ENCODE measurements at regions not wholly inside any gene's neighbourhood (a gene's known extent, or its start where the extent isn't known, plus 50 kb on each side); places are given as distances from the start of the nearest gene placed in this dataset.

DNA sequence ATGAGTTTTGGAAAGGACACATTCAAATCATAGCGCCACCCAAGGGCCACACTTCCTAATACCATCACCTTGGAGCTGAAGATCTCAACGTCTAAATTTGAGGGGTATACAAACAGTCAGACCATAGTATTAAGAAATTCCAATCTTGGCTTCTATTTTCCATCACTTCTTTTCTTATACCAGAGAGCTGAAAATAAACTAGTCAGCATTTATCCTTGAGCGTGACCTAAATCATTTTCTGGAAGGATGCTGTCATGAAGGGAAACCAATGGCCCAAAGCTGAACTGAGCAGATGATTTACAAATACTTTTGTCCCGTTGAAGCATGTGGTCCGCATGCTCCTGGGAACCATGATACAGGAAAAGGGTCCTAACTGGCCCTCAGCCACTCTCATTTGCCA, 921.9 kb downstream of the CCSER2 start:
- no peak for DNase-seq

DNA sequence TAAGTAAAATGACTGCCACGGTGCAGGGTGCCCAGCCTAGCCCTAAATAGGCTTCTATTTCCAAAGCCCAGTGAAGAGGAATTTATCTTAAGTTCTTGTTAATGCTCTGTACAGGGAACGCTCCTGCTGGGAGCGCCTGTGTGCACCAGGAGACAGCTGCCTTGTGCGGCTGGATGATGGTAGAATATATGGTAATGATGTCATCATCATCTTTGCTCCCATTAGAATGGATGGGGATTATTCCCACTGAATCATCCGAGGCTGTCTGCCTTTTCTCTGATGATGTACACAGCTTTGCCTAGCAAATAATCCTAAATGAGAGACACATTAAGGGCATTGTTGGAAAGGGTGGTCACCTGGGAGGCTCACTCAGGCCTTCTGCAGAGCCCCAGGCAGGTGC, 928.1 kb downstream of the CCSER2 start:
- no peak for DNase-seq

DNA sequence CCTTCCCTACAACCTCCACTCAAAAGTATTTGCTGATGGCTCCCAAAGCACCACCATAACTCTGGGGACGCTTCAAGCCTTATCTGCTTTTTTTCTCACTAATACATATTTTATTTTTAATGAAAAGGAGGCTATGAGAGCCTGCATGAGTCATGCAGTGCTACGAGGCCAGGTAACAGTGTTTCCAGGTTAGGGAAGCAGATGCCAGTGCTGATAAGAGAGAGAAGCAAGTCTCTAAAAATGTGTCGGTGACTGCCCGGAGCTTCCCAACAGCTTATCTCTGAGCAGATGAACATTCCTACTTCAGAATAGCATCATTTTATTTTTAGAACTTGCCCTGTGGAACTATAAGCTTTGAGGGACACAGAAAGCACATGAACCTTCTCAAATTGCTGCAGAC, 931.5 kb downstream of the CCSER2 start:
- no peak for DNase-seq

DNA sequence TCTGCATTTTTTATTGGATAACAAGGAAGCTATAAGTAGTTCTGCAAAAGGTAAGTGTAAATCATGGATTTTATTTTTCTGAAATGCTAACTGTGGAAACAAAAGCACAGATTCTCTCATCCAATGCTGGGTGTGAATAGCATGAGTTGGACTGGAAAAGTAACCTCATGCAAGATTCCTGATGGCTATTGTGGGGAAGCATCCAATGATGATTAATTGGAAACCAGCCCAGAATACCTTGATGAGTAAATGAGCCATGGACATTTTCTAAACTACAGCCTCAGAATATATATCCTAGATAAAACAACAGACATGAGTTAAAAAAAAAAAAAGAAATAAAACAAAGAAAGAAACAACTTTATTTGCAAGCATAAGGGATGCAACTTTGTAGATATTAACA, 934.6 kb downstream of the CCSER2 start:
- no peak for DNase-seq

DNA sequence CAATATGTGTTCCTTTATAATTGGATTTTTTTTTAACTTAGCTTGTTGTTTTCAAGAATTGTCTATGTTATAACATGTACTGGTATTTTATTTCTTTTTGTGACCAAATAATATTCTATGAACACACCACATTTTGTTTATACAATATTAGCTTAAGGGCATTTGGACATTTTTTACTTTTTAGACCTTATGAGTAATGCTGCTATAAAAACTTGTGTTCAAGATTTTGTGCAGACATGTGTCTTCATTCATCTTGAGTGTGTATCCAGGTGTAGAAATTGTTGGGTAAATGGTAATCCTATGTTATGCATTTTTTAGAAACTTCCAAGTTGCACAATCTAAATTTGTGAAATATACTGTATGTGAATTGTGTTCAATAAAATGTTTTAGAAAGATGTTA, 936.7 kb downstream of the CCSER2 start:
- DNase-seq: no peak

DNA sequence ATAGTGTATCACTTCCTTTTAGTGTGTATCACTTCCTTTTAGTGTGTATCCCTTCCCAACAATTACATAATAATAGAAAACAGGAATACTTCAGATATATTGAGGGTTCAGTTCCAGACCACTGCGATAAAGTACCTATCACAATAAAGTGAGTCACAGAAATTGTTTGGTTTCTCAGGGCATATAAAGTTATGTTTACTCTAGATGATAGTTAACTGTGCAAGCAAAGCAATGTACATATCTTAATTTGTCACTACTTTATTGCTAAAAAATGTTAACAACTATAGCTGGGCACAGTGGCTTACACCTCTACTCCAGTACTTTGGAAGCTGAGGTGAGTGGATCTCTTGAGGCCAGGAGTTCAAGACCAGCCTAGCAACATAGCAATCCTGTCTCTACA, 938.4 kb downstream of the CCSER2 start:
- no peak for DNase-seq

DNA sequence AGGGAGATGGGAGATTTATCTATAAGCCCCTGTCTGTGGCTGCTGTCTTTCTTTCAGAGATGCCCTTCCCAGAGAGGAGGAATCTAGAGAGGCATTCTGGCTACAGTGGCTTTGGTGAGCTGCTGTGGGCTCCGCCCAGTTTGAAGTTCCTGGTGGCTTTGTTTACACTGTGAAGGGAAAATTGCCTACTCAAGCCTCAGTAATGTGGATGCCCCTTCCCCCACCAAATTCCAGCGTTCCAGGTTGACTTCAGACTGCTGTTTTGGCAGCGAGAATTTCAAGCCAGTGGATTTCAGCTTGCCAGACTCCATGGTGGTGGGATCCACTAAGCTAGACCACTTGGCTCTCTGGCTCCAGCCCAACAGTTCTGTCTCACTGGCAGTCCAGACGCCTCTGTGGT, 951.6 kb downstream of the CCSER2 start:
- DNase-seq: no peak

DNA sequence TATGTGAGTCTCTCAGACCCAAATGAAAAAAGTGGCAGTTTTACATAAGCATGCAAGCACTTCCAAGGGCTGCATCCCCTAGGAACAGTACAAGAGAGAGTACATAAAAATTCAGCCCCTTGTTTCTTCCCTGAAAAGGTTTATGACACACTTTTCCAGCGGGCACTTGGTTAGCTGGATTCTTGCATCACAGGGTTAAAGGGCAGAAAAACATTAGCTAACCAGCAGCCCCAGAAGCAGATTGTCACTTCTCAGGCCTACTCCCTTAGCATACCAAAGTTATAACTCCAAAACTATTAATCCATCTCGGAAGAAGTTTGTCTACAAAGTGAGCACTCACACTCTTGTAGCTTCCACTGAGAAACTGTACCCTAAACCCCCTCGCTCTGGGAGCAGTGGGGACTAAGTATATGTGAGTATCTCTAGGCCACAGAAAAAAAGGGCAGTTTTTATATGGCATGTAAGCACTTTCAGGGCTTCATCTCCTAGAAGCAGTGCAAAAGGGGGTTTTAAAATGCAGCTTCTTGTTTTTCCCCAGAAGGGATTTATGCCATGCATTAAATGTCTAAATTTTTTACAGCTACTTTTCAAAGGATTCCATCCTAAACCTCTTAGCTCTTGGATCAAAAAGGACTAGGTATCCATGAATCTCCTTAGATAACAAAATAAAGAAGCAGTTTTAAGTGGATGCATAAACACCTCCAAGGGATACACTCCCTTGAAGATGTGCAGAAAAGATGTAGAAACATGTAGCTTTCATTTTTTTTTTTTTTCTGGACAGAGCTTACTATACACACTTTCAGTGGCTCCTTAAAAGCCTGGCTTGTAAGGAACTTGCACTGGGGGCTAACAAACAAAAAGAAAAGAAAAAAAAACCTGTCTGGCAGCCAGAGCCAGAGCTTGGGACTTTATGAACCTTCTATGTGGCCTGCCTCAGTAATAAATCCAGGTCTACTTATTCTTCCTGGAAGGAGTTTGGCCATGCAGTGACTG, 956.7 kb downstream of the CCSER2 start:
- DNase-seq: no peak

DNA sequence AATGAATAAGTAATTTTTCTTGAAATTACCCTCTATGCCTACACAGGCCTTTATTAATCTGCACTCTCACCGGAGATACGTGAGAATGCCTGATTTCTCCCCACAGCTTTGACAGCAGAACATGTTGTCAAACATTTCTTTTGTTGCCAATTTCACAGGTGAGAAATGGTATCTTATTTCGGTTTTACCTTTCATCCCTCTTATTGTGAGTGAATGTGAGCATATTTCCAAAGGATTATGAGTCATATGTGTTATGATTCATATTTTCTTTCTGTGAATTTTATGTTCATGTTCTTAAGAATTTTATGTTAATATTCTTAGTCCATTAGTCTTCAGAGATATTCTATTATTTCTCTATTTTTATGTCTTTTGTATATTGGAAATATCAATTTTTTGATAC, 965.1 kb downstream of the CCSER2 start:
- no peak for DNase-seq

DNA sequence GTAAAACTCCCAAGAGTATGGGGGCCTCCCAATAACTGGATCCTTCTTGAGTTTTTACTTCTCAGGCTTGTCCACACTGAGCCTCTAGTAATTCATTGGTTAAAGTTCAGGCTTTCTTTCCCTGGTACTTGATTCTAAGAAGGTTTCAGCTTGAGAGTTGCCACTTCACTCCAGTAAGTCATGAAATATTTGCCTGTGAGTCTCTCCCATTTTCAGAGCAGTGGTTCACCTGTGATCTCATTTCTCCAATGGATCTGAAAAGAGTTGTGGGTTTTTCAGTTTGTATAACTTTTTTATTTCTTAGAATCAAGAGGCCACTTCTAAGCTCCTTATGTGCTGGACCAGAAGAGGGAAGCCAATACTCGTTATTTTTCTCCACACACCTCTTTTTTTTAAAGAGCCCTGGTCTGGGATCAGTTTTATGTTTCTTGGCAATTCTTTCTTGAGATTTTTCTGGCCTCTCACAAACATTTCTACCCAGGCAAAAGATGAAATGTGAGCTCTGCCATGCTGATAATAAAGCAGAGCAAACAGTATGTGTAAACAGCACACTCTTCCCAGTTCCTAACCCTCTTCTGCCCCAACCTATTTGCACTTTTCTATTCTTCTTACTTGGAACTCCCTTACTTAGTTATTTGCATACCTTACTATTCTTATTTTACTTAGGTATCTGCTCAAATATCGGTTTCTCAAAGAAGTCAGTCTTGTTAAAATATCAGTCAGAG, 983.4 kb downstream of the CCSER2 start:
- no peak for DNase-seq

DNA sequence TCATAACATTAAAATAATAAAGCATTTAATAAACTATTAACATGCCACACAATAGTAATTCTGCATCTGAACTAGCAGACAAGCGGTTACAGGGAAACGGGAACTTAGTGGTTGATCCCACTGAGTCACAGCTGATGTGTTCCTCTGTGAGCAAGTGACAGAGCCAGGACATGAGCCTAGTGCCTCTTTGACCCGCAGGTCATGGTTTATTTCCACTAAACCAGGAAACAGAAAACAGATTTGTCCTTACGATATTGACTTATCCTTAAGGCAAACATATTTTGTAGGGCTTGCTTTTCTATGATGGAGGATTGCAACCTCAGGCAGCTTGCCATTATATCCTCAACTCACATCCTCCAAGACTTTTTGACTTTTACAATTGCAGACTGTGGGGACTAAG, 987.3 kb downstream of the CCSER2 start:
- DNase-seq: no peak

DNA sequence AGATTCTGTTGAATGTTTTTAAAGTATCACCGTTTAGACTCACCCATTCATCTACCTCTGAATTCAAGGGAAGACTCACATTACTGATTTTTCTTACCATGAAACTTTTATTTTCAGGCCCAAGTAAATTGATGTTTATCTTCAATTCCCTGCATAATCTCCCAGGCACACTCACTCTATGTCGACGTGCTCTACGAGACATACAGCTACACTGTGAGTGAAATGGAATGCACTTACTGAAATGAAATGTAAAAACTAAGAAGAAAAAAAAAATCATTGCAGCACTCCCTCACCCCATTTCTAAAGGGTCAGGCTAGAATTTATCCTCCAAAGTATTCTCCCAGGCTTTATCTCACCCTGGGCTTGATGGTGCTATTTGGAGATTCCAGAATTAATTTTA, 987.9 kb downstream of the CCSER2 start:
- DNase-seq: no peak

DNA sequence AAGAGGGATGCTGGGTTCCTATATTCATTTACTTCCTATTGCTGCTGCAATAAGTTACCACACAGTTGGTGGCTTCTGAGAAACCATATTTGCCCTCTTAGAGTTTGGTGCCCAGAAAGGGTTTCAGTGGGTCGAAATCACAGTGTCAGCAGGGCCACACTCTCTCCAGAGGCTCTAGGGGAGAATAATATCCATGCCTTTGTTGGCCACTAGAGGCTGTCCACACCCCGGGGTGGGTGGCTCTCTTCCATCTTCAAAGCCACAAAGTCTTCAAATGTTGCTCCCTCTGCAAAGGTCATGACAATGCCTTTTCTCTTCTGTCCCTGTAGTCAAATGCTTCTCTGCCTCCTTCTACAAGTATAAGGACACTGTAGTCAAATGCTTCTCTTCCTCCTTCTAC, 989.4 kb downstream of the CCSER2 start:
- no peak for DNase-seq

DNA sequence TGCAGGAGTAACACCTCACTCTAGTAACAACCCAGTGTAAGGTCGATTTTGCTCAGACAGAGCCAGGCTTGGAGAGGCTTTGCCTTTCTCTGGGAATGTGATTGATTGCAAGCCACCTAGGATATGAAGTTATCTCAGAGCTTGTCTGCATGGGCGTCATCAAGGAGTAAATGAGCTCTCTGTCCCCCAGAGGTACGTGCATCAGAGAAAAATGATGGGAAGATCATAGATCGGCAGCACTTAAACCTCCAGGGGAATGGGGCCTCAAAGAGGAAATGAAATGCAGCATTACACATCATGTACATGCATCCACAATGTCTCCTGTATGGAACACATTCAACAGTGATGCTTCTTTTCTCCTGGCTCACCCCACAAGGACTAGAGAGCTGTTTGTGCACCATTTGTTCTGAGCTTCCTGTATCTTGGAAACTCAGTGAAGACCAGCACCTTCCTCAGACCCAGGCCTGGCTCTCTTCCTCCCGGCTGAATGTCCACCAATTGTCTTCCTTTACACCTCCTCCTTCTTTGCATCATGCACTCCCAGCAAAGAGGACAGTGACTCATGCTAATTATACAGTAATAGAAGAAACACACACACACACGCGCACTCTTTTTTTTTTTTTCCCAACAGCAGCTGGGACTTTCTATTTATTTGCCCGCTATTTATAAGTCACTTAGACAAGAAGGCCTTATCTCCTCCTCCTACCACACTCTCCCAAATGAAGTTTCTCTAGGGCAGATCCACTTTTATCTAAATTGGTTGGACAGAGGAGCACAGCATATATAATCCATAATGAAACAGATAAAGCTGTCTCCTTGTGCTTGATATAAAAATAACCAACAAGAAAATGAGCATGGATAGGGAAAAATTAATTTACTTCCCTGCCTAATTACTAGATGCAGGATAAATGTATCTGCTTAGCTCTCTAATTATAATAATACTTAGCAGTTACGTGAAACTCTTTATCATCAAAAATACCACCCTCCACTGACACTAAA, 990.7 kb downstream of the CCSER2 start:
- DNase-seq: no peak

DNA sequence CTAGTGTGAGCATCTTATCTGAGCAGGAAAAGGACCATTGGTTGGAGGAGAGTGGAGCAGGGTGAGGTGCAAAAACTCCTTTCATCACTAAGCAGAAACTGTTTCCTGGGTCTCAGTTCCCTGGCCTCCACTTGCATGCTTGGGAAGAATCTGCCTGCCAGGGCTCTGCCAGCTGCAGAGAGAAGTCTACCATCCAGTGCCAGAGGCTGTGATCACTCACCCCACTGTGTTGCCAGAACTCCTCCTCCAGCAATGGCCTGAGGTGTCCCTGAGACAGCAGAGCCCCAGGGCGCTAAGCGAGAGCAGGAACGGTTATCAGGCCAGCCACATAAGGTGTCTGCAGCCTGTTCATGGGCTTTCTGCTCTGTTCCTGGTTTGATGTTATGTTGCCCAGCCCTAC, 991.4 kb downstream of the CCSER2 start:
- no peak for DNase-seq

DNA sequence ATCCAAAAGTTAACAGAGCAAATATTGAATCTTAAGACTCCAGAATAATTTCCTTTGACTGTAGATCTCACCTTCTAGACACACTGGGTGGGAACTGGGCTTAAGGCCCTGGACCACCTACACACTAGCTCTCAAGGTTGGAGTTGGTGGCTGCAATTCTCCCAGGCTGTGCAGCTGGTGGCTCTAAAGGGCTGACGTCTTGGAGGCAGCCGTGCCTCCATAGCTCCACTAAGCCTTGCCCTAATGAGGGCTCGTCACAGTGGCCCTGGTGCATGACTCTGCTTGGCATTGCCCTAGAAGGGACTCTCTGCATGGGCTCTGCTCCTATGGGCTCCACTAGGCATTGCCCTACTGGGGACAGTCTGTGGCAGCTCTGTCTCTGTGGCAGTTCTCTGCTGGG, 1005.2 kb downstream of the CCSER2 start:
- DNase-seq: no peak

DNA sequence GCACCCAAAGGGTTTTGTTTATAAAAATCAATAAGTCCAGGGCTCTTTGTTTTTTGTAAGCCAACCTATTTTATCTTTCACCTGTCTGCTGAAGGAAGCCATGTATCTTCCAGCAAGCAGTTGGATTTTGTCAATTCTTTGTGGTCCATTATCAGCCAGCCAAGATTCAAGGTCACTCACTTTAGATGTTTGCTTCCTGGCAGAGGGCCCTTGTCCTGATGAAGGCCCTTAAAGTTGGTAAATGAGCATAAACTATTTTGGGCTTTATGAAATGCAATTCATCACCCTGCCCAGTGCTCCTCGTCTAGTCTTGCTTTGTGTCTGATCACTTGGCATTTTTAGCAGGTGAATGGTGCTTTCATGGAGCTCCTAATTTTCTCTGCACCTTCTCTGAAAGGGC, 1004.2 kb downstream of the GRID1 start:
- no peak for DNase-seq

DNA sequence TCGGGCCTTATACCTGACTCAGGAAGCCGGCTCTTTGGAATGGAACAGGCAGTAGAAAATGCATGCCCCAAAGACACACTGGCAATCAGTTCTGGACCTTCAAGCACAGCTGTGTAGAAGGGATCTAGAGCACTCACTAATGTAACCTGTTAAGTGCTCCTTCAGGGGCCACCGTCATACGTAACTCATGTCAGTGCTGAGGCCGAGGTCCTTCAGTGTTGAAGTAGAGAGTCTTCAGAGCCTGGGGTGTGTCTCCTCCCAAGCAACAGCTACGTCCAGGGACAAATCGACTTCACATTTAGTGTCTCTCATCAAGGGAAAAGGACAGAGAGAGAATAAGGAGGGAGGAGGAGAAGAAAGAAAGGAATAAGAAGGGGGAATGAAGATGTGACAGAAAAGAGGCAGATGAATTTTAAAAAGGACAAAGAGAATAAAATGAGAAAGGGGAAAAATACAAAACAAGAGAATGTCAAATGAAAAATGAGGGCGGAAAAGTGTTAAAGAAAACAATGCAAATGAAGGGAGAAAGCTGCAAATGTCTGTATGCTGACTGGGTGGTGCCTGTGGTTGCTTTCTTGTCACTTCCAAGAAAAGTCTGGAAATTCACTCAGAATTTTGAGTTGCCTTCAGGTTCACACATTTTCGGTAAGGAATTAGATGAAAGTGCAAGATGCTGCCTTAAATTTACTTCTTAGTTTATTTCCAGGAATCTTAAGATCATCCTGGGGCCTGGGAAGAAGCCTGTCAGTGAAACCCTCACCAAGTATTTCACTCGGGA, 989.4 kb downstream of the GRID1 start:
- no peak for DNase-seq

DNA sequence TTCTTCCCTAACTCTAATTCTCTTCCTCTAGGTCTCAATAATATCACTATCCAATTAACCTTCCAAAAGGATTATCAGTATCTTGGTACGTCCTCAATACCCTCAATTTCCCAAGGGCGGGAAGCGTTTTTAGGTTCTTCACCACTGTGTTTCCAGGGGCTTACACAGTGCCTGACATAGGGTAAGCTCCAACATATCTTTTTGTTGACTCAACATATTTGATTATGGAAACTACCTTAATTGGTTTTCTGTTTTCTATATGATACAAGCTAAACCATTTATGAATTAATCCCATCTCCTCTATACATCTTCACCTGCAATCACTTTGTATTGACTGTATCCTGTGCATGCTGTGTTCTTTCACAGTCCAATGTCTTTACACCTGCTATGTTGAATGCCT, 987.3 kb downstream of the GRID1 start:
- no peak for DNase-seq

DNA sequence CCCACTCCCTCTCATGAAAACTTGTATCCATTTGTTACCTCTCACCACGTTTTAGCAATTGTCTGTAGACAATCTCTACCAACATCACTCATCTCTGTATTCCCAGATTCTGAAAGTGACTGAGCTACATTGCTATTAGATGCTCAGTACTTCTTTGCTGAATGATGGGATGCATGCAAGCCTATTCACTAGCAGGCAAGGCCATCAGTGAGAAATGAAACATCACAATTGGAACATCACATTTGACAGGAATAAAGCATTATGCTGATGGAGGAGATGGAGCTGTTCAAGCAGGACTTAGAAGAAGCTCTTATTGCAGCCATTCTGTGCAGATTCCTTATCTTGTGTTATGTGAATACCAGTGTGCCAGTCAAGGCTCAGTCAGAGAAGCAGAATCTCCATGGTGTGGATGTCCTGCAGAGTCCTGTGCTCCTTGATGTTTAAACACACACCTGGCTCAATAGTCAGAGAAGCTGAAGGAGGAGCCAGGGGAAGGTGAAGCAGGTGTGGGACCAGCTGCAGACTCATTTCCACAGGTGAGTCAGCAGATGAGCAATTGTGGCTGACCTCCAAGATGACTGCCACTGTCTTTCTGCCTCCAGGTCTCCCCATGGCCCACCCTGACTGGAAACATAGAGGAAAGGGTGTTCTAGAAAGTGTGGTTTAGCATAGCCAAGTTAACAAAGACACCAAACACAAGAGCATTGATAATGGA, 965.5 kb downstream of the GRID1 start:
- DNase-seq: no peak

DNA sequence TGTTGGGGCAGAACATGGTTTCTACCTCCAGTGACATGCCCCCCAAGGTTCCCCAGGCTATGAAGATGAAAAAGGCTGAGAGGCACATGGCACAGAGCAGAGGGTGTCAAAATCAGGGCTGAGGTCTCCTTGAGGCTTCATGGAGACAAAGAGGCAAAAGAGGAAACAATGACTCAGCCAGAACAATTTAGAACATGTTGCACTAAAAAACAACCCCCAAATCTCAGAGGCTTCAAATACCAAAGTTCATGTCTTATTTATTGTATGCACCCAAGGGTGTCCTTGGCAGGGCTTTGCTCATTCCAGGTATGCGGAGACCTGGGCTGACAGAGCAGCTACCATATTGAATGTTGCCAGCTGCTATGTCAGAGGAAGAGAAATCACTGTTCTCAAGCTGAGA, 964.1 kb downstream of the GRID1 start:
- DNase-seq: no peak

DNA sequence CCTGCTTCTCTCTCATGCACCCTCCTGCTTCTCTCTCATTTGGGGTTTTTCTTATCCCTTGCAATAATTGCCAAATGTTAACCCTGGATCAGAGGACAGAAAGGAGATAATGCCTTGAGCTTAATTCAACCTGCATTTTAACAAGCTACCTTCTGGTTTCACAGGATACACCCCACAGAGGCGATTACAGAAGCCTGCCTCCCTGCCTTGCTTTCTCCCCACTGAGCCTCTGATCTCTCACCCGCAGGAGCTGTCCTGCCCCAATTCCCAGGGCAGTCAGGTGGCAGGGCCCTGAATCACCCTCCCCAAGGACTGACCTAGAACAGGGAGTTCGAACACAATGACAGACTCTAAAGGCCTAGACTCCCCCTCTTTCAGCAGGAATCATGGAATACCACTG, 959.5 kb downstream of the GRID1 start:
- no peak for DNase-seq

Measured in stimulated activated CD4-positive, alpha-beta T cell treated with anti-CD3 and anti-CD28 coated beads, Interleukin-12 subunit alpha, Interleukin-12 subunit beta, amount 100 ng/mL, for 4 hours (primary cell).